Ishikawa (cell line): ENCODE measurements at regions not wholly inside any gene's neighbourhood (a gene's known extent, or its start where the extent isn't known, plus 50 kb on each side); places are given as distances from the start of the nearest gene placed in this dataset.

Experiments used
- TAF1 ChIP-seq: IDR thresholded peaks from 2 replicates; pipeline ENCODE4 v1.6.1; 2012; ENCODE audit warnings: low read depth, mild to moderate bottlenecking
- TCF12 ChIP-seq: IDR thresholded peaks from 2 replicates; pipeline ENCODE4 v1.6.1; 2012; ENCODE audit warnings: low read depth

- TF ChIP-seq TCF12 = no peak
- no peak for TF ChIP-seq TAF1
These were observed 174.6 kb downstream of the WDR11 start for GRCh38 chr10:121025731-121026130.
